ENCODE measurements at regions not wholly inside any gene's neighbourhood (a gene's known extent, or its start where the extent isn't known, plus 50 kb on each side); places are given as distances from the start of the nearest gene placed in this dataset.

GRCh38 chr12:105954951-105955931 lies 183.5 kb downstream of the NUAK1 start:
- no peaks in the 10 kb centered on the region for H3K4me1 ChIP-seq (ENCODE audit: insufficient read depth, low read length)
- H3K27me3 ChIP-seq (ENCODE audit: insufficient read depth, low read length): no peaks in the 10 kb centered on the region
- H3K9me3 ChIP-seq (ENCODE audit: insufficient read depth, low read depth, low read length): no peaks in the 10 kb centered on the region
- H3K9ac ChIP-seq (ENCODE audit: low read depth, low read length): no peak overlapping the region
- H3K4me3 ChIP-seq (ENCODE audit: low read length): no peak overlapping the region
- H3K27ac ChIP-seq (ENCODE audit: low read length): no peak overlapping the region
- H3K36me3 ChIP-seq (ENCODE audit: insufficient read depth, low read depth, low read length): no peaks in the 10 kb centered on the region

DNA sequence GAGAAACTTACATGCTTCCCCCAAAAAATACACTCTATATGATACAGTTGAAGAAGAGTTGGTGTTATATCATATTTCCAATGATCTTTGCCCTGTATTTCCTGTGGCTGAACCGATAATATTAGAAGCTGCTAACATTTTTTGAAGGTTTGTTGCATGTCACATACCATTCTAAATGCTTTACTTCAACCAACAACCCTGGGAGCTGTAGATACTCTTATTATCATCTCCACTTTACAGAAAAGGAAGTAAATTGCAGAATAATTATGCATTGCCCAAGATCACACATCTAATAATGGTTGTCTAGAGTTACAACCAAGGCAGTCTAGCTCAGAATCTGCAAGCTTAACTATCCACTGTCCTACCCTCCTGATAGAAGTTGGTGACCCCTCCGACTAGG lies 182.8 kb downstream of the NUAK1 start:
- no peaks in the 10 kb centered on the region for H3K4me1 ChIP-seq (ENCODE audit: insufficient read depth, low read length)
- H3K9me3 ChIP-seq (ENCODE audit: insufficient read depth, low read depth, low read length): no peaks in the 10 kb centered on the region
- no peaks in the 10 kb centered on the region for H3K36me3 ChIP-seq (ENCODE audit: insufficient read depth, low read depth, low read length)
- H3K27ac ChIP-seq (ENCODE audit: low read length): no peak overlapping the region
- H3K9ac ChIP-seq (ENCODE audit: low read depth, low read length): no peak overlapping the region
- H3K27me3 ChIP-seq (ENCODE audit: insufficient read depth, low read length): no peaks in the 10 kb centered on the region
- no peak overlapping the region for H3K4me3 ChIP-seq (ENCODE audit: low read length)

DNA sequence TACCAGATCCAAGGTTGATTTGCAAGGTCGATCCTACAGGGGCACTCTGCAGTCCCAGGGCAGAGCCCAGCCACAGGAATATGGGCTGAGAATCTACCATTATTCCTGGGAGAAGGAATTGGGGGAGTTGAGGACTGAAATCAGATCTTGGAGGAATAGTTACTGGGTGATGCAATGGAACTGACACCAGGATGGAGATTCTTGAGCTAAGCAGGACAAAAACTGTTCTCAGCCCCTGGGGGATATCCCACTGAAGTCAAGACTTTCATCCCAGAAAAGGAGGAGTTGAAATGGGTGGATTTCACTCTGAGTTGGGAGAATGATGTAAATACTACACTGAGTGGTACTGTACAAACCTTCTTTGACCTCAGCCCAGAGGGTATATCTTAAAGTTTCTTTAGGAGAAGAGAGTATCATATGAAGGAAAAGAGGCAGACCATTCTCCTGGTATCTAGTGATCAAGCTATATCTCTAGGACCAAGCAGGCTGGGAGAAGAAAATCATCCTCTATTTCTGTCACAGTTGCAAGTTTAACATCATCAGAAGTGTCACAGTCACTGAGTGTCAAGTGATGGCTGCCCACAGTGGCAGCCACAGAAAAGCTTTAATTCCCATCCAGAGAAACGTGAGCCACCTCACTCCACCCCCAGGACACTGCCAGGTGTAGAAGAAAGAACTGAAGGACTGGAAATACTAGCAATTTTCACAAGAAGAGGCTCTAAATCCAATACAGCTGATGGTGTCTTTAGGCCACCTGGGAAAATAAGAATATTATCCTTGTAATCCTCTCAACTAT lies 181.9 kb downstream of the NUAK1 start:
- no peaks in the 10 kb centered on the region for H3K36me3 ChIP-seq (ENCODE audit: insufficient read depth, low read depth, low read length)
- H3K9me3 ChIP-seq (ENCODE audit: insufficient read depth, low read depth, low read length): no peaks in the 10 kb centered on the region
- no peak overlapping the region for H3K4me3 ChIP-seq (ENCODE audit: low read length)
- no peak overlapping the region for H3K27ac ChIP-seq (ENCODE audit: low read length)
- H3K9ac ChIP-seq (ENCODE audit: low read depth, low read length): no peak overlapping the region
- H3K4me1 ChIP-seq (ENCODE audit: insufficient read depth, low read length): no peaks in the 10 kb centered on the region
- H3K27me3 ChIP-seq (ENCODE audit: insufficient read depth, low read length): no peaks in the 10 kb centered on the region

- no peaks in the 10 kb centered on the region for H3K9me3 ChIP-seq (ENCODE audit: insufficient read depth, low read depth, low read length)
- no peak overlapping the region for H3K27ac ChIP-seq (ENCODE audit: low read length)
- H3K36me3 ChIP-seq (ENCODE audit: insufficient read depth, low read depth, low read length): no peaks in the 10 kb centered on the region
- no peak overlapping the region for H3K4me3 ChIP-seq (ENCODE audit: low read length)
- no peak overlapping the region for H3K9ac ChIP-seq (ENCODE audit: low read depth, low read length)
- no peaks in the 10 kb centered on the region for H3K27me3 ChIP-seq (ENCODE audit: insufficient read depth, low read length)
- H3K4me1 ChIP-seq (ENCODE audit: insufficient read depth, low read length): no peaks in the 10 kb centered on the region
Observed at GRCh38 chr12:105960319-105961083, 178.3 kb downstream of the NUAK1 start.

DNA sequence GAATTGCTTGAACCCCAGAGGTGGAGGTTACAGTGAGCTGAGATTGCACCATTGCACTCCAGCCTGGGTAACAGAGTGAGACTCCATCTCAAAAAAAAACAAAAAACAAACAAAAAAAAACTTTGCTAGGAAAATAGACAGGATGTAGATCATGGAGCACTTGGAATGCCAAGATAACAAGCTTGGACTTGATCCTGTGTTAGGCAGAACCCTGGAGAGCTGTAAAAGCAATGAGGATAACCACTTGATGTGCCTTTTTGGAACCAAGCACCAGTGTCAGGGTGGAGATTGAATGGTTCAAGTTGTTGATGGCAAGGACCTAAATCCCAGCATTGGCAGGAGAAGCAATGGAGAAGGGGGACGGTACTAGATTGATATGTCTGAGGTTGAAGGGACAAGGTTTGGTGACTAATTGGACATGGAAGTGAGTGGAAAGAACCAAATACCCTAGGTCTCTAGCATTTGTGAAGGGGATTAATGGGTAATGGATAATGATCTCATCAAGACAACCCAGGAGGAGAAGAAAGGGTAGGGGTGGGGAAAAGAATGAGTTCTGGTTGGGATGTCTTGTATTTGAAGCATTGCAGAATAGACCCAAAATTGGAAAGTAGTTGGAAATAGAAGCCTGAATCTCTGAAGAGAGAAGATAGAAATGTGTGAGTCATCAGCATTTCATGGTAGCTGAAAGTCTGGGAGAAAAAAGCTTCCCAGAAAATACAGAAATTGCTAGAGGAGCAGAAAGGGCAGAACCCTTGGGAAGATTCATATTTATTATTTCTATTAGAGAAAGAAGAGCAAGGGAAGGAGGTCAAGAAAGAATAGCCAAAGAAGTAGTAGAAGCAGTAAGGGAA lies 176.7 kb downstream of the NUAK1 start:
- H3K27ac ChIP-seq (ENCODE audit: low read length): no peak overlapping the region
- H3K27me3 ChIP-seq (ENCODE audit: insufficient read depth, low read length): no peaks in the 10 kb centered on the region
- no peaks in the 10 kb centered on the region for H3K4me1 ChIP-seq (ENCODE audit: insufficient read depth, low read length)
- no peak overlapping the region for H3K9ac ChIP-seq (ENCODE audit: low read depth, low read length)
- no peaks in the 10 kb centered on the region for H3K36me3 ChIP-seq (ENCODE audit: insufficient read depth, low read depth, low read length)
- H3K9me3 ChIP-seq (ENCODE audit: insufficient read depth, low read depth, low read length): no peaks in the 10 kb centered on the region
- no peak overlapping the region for H3K4me3 ChIP-seq (ENCODE audit: low read length)

- no peaks in the 10 kb centered on the region for H3K4me1 ChIP-seq (ENCODE audit: insufficient read depth, low read length)
- no peaks in the 10 kb centered on the region for H3K27me3 ChIP-seq (ENCODE audit: insufficient read depth, low read length)
- no peak overlapping the region for H3K4me3 ChIP-seq (ENCODE audit: low read length)
- no peaks in the 10 kb centered on the region for H3K36me3 ChIP-seq (ENCODE audit: insufficient read depth, low read depth, low read length)
- H3K9me3 ChIP-seq (ENCODE audit: insufficient read depth, low read depth, low read length): no peaks in the 10 kb centered on the region
- no peak overlapping the region for H3K27ac ChIP-seq (ENCODE audit: low read length)
- no peak overlapping the region for H3K9ac ChIP-seq (ENCODE audit: low read depth, low read length)
Observed at GRCh38 chr12:105967038-105967776, 171.5 kb downstream of the NUAK1 start.

GRCh38 chr12:105968025-105968424 lies 170.7 kb downstream of the NUAK1 start:
- Histone ChIP-seq H3K4me1 (ENCODE audit: insufficient read depth, low read length) (no peaks in the 10 kb centered on the region), H3K9me3 (ENCODE audit: insufficient read depth, low read depth, low read length) (no peaks in the 10 kb centered on the region), H3K4me3 (ENCODE audit: low read length) (no peak overlapping the region), H3K27me3 (ENCODE audit: insufficient read depth, low read length) (no peaks in the 10 kb centered on the region), H3K9ac (ENCODE audit: low read depth, low read length) (no peak overlapping the region), H3K36me3 (ENCODE audit: insufficient read depth, low read depth, low read length) (no peaks in the 10 kb centered on the region), H3K27ac (ENCODE audit: low read length) (no peak overlapping the region)

DNA sequence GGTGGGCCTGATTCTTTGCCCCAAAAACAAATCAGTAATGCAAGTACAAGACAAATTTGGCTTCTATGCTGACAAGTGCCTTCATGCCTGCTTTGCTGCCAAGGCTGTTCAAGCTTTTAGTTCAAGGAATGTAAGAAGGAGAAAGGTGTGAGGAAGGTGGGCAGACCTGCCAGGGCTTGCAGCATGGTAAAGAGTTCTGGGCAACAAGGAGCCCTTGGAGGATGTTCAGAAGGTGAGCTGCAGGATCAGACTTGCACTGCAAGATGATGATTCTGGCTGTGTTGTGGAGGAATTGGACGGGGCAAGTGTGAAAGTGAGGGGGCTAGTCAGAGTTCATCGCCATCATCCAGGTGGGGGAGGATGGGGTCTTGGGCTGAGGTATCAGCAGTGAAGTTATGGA lies 167.9 kb downstream of the NUAK1 start:
- no peaks in the 10 kb centered on the region for H3K4me1 ChIP-seq (ENCODE audit: insufficient read depth, low read length)
- H3K27ac ChIP-seq (ENCODE audit: low read length): no peak overlapping the region
- H3K27me3 ChIP-seq (ENCODE audit: insufficient read depth, low read length): no peaks in the 10 kb centered on the region
- H3K9ac ChIP-seq (ENCODE audit: low read depth, low read length): no peak overlapping the region
- no peaks in the 10 kb centered on the region for H3K36me3 ChIP-seq (ENCODE audit: insufficient read depth, low read depth, low read length)
- no peak overlapping the region for H3K4me3 ChIP-seq (ENCODE audit: low read length)
- no peaks in the 10 kb centered on the region for H3K9me3 ChIP-seq (ENCODE audit: insufficient read depth, low read depth, low read length)

DNA sequence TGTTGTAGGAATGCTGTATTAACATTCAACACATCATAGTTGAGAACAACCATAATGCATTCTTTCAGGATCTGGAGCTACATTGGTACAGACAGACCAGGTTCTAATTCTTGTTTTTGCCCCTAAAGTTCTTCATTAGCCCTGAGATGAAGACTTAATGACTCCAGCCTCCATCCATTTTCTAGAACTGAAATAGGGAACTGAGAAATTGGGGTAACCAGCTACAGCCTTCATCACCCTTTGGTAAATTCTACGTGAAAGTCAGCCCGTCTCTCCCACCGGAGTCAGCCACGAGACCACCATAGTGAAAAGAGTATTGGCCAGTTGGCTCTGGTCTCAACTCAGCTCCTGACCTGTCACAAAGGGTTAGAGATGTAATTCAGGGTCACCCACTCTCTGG lies 164.0 kb downstream of the NUAK1 start:
- Histone ChIP-seq H3K36me3 (ENCODE audit: insufficient read depth, low read depth, low read length) (no peaks in the 10 kb centered on the region), H3K9me3 (ENCODE audit: insufficient read depth, low read depth, low read length) (no peaks in the 10 kb centered on the region), H3K4me1 (ENCODE audit: insufficient read depth, low read length) (no peaks in the 10 kb centered on the region), H3K27me3 (ENCODE audit: insufficient read depth, low read length) (no peaks in the 10 kb centered on the region), H3K27ac (ENCODE audit: low read length) (no peak overlapping the region), H3K4me3 (ENCODE audit: low read length) (no peak overlapping the region), H3K9ac (ENCODE audit: low read depth, low read length) (no peak overlapping the region)

DNA sequence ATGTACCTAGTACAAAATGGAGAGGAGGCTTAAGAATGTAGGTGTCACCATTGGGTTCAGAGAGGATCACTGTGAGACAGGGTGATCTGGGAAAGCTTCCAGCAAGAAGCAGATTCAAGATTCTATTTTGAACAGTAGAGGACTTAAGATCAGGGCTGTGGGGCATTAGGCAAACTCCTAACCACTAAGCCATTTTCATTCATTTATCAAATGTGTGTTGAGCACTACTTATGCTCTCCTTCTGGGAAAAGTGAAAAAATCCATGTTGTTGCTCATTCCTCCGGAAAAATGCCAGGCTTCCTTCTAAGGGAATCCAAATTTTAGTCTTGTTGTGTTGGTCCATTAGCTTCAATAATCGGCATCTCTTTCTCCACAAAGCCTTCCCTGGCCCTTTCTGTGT lies 163.4 kb downstream of the NUAK1 start:
- Histone ChIP-seq H3K27me3 (ENCODE audit: insufficient read depth, low read length) (no peaks in the 10 kb centered on the region), H3K4me1 (ENCODE audit: insufficient read depth, low read length) (no peaks in the 10 kb centered on the region), H3K4me3 (ENCODE audit: low read length) (no peak overlapping the region), H3K27ac (ENCODE audit: low read length) (no peak overlapping the region), H3K9ac (ENCODE audit: low read depth, low read length) (no peak overlapping the region), H3K36me3 (ENCODE audit: insufficient read depth, low read depth, low read length) (no peaks in the 10 kb centered on the region), H3K9me3 (ENCODE audit: insufficient read depth, low read depth, low read length) (no peaks in the 10 kb centered on the region)
